ENCODE measurements at regions not wholly inside any gene's neighbourhood (a gene's known extent, or its start where the extent isn't known, plus 50 kb on each side); places are given as distances from the start of the nearest gene placed in this dataset.
"Not testable (repeated sequence)": the region's sequence is repeated elsewhere in the genome, so short reads cannot be mapped to it uniquely, and the experiment has no call there.

DNA sequence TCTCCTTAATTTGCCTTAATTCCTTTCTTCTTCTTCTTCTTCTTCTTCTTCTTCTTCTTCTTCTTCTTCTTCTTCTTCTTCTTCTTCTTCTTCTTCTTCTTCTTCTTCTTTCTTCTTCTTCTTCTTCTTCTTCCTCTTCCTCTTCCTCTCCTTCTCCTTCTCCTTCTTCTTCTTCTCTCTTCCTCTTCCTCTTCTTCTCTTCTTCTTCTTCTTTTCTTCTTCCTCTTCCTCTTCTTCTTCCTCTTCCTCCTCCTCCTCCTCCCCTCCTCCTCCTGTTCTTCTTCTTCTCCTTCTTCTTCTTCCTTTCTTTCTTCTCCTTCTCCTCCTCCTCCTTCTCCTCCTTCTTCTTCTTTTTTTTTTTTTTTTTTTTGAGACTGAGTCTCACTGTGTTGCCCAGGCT is 62.0 kb upstream of the NKD1 start:
- TF ChIP-seq, protein P1, sequence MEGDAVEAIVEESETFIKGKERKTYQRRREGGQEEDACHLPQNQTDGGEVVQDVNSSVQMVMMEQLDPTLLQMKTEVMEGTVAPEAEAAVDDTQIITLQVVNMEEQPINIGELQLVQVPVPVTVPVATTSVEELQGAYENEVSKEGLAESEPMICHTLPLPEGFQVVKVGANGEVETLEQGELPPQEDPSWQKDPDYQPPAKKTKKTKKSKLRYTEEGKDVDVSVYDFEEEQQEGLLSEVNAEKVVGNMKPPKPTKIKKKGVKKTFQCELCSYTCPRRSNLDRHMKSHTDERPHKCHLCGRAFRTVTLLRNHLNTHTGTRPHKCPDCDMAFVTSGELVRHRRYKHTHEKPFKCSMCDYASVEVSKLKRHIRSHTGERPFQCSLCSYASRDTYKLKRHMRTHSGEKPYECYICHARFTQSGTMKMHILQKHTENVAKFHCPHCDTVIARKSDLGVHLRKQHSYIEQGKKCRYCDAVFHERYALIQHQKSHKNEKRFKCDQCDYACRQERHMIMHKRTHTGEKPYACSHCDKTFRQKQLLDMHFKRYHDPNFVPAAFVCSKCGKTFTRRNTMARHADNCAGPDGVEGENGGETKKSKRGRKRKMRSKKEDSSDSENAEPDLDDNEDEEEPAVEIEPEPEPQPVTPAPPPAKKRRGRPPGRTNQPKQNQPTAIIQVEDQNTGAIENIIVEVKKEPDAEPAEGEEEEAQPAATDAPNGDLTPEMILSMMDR (conservative IDR thresholded peaks at IDR 0.05; ENCODE audit: low read depth, low read length), result not testable (repeated sequence)
- not testable (repeated sequence) for TF ChIP-seq EZH2 (IDR thresholded peaks at IDR 0.05; ENCODE audit: low read length, unreplicated experiment); EZH2phosphoT487 (IDR thresholded peaks at IDR 0.05; ENCODE audit: borderline replicate concordance, low read length)
